ENCODE measurements at regions not wholly inside any gene's neighbourhood (a gene's known extent, or its start where the extent isn't known, plus 50 kb on each side); places are given as distances from the start of the nearest gene placed in this dataset.
"Not testable (repeated sequence)": the region's sequence is repeated elsewhere in the genome, so short reads cannot be mapped to it uniquely, and the experiment has no call there.

DNA sequence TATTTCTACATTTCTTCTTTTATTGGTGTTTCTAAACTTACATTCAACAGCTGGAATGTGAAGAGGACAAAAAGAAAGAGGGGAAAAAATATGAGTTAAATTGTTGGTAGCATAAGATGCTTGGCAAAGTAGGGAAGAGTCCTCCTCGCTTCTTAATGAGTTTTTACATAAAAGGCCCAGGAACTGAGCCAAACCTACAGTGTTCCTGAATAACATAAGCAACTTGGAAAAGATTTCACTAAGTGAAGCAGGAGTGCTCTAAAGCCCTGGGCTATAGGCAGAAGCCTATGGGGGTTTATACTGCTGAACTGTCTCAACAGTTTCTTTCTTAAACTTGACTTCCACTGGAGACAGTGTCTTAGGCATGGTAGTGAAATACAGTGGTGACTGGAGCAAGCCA, 115.0 kb upstream of the USP25 start:
- DNase-seq (ENCODE audit: low spot score): no peak

DNA sequence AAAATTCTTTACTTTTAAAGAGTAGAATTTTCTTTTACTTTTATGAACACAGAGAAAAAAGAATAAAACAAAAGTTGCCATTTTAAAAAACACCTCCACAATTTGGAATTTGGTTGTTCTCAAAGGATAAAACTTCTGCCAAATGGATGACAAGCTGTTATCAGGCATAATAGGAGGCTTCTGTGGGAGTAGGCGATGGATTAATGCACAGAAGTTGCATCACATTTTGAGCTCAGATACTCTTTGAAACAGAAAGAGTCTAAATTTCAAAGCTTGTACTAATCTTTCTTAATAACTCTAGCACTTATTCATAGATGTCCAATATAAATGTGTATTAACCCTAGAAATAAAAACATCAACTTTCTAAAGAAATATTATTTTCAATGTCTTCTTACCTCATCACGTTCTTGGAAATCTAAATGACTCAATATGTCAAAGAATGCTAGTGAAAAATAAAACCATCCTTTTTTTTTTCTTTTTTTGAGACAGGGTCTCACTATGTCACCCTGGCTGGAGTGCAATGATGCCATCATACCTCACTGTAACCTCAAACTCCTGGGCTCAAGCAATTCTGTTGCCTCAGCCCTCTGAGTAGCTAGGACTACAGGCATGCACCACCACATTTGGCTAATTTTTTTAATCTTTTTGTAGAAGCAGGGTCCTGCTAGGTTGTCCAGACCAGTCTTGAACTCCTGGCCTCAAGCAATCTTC, 112.8 kb upstream of the USP25 start:
- DNase-seq (ENCODE audit: low spot score): no peak

DNA sequence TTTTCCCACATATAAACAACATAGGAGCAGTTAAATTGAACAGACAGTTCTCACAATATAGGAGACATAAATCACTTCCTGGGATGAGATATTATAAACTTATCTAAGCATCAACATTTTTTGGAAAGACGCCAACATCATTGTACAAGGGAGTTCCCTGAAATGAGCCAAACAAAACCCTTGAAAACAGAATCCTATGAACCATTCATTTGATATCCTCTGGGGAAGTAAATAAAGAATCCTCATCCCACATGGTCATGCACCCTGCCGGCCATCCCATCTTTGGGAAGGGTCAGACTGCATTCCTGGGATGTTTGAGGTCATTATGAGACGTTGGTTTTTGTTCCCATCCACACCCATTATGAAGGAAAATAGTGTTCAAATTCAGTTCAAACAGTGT, 111.8 kb upstream of the USP25 start:
- DNase-seq (ENCODE audit: low spot score): peak; percentile 19

DNA sequence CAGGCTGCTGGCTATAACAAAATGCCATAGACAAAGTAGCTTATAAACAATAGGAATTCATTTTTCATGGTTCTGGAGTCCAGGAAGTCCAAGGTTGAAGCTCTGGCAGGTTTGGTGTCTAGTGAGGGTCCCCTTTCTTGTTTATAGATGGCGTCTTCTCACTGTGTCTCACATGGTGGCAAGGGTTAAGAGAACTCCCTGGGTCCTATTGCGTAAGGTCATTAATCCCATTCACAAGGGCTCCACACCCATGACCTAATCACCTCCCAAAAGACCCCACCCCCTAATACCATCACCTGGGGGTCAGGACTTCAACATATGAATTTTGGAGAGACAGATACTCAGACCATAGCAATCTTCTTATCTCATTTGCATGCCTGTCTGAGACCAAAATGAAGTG, 108.9 kb upstream of the USP25 start:
- DNase-seq (ENCODE audit: low spot score): no peak

DNA sequence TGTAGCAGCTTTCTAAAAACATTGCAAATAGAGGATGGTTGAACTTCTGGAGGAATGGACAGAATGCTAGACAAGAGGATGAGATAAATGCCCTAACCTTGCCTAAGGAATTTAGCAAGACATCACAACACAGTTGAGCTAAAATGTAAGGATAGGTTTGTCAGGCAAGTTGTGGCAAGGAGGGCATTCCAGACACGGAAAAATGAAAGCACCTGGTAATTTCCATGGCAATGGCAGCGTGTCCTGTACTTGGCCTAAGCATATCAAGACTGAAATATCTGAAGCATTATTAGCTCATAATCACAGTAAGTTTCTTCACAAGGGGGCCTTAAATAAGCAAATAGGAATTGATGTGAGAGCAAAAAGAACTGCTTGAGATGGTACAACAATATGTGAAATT, 105.1 kb upstream of the USP25 start:
- DNase-seq (ENCODE audit: low spot score): no peak

DNA sequence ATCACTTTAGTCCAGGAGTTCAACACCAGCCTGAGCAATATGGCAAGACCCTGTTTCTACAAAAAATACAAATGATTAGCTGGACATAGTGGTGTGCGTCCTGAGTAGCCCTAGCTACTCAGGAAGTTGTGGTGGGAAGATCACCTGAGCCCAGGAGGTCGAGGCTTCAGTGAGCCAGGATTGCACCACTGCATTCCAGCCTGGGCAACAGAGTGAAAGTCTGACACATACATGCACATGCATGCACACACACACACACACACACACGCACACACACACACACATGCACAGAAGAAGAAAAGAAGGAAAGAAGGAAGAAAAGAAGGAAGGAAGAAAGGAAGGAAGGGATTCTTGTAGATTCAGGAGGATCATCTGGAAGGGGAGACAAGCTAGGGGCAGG, 104.4 kb upstream of the USP25 start:
- no peak for DNase-seq (ENCODE audit: low spot score)

DNA sequence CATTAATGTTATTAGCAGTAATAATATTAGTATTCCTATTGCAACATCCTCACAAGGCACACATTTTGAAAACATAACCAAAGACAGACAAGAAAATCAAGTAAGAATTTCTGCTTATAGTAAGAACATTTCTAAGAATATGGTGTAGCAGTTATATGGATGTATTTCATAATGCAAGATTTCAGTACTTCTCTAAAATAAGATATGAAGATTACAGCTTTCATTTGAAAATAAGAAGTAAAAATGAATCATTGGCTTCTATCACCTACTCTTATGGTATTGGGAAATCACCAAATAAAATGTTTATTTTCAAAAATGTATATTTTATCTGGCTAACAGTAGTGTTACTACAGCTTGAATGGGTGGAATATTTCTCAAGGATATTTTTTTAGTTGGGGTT, 103.8 kb upstream of the USP25 start:
- no peak for DNase-seq (ENCODE audit: low spot score)

DNA sequence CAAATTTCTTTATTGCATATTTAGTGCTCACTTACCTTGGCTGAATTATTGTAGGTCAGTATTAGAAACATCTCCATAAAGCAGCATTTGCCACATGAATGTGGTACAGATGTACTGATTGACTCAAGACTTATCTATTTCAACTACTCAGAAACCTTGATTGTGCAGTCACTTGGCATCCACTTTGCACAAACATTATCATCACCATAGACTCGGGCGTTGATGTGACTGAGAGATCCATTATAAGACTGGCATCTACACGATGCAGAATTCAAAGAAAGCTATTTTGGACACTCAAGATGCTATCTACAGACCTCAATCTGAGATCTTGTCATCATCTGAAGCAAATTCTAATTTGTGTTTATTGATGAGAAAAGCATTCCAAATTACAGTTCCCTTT, 102.8 kb upstream of the USP25 start:
- no peak for DNase-seq (ENCODE audit: low spot score)

DNA sequence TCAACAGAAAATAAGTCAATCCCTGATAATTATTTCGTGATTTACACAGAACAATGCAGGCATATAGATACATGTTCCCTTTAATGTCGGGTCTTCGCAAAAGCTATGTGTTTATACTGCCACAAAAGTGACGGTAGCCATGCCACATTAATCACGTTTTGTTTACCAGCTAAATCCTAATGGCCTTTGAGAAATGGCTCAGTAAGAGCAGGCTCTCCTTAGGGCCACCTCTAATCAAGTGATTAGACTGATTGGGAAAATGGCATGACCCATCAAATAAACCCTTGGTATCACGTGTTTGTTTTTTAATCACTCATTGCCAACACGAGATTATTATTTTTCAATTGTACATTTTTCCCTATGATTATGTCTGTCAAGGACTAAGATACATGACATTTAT, 102.0 kb upstream of the USP25 start:
- no peak for DNase-seq (ENCODE audit: low spot score)

DNA sequence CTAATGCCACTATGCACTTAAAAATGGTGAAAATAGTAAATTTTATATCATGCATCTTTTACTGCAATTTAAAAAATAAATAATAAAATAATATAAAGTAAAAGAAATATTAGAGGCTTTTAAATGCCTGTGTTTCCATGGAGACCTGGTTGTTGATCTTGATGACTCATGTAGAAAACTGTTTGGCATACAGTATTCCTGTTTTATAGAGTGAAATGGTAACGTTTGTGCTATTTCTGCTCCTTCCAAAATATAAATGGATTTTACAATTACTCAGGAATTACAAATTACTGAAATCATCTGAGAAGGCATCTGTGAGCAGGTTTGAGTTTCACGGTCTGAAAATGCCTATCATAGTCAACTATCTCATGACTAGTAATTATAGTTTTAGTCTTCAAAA, 98.4 kb upstream of the USP25 start:
- DNase-seq (ENCODE audit: low spot score): no peak

DNA sequence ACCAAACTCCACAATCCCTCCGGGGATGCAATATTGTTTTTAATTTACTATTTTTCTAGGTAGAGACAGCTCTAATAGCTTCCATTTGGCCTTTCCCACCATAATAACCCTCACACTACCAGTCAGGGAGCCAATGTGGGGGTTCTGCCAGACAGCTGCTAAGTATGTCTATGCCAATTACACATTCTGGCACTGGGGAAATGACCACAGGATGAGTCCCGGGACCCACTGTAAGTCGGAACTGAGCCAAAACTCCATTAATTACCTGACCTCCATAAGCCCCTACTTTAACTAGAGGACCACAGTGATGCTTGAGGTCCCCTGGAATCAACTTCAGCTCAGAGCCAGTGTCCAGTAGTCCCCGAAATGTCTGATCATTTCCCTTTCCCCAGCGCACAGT, 95.2 kb upstream of the USP25 start:
- DNase-seq (ENCODE audit: low spot score): not testable (repeated sequence)

DNA sequence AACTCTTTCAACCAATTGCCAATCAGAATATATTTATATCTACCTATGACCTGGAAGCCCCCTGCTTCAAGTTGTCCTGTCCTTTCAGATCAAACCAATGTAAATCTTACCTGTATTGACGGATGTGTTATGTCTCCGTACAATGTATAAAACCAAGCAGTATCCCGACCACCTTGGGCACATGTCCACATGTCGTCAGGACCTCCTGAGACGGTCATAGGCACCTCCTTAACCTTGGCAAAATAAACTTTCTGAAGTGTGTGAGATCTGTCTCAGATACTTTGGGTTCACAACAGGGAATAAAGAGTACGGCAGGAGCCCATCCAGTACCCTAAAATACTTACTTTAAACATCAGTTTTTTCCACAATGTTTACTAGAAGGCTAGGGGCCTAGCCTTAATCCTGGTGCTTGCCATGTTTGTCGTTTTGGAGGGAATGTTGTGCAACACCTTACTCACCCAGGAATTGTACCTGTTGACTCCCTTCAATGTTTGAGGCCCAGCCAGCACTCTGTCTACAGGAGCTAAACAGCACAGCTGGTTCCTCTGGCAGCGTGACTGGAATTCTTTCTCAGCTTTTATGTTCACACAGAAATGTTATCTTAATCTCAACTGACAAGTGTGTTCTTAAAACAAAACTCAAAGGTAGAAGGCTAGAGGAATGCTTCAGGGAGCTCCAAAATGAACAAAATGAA, 90.8 kb upstream of the USP25 start:
- no peak for DNase-seq (ENCODE audit: low spot score)

DNA sequence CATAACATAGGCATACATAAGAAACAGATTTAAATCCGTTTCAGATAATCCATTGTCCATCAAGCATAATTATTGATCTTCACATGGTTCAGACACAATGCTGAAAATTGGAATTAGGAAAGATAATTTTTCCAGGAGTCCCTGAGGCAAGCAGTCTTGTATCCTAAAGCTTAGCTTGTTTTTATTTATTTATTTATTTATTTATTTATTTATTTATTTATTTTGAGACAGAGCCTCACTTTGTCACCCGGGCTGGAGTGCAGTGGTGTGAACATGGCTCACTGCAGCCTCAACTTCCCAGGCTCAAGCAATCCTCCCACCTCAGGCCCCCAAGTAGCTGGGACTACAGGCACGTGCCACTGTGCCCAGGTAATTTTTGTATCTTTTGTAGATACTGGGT, 89.7 kb upstream of the USP25 start:
- not testable (repeated sequence) for DNase-seq (ENCODE audit: low spot score)

DNA sequence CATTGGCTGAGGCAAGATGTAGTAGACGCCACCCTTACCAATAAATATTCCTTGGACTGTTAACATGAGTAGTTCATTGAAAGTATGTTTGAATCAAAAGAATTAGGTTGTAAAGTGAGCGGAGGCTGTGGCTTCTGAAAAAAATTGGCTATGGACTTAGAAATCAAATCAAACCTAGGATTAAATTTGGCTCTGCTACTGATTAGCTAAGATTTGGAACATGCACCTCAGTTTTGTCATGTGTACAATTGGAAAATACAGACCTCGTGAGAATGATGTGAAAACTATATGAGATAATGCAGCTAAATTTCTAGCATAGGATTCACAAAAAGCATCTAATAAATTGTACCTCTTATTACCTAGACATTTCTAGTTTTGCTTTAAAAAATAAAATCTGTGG, 85.3 kb upstream of the USP25 start:
- DNase-seq (ENCODE audit: low spot score): no peak

DNA sequence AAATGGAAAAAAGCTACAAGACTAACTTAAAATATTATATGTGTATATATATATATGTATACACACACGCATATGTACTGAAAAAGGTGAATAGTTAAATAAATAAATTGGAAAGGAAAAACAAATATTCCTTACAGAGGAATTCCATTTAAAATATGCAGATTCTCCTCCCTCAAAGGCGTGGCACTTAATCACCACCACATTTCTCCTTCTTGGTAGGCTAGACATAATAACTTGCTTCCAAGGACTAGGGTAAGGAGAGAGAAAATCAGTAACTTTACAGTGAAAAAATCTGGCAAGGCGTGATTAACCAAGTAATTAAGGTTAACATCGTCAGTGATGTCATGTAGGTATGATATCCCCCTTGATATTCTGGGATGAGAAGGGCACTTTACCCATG, 84.0 kb upstream of the USP25 start:
- DNase-seq (ENCODE audit: low spot score): no peak

DNA sequence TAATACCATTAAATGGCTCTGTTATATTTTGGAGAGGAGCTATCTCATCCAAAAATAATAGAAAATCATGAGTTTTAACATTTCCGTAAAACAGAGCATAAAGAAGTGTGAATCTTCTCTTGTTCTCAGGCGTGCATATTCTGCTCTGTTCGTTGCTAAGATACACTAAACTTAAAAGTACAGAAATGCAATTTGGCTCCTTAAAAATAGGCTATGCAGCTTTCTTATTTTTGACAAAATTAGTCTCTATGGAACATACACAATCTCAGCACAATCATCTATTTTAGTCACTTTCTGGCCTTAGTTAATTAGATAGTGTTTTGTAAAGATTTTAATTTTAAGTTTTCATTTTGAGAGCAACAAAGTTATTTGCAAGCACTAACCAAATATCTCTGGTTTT, 79.0 kb upstream of the USP25 start:
- DNase-seq (ENCODE audit: low spot score): no peak

DNA sequence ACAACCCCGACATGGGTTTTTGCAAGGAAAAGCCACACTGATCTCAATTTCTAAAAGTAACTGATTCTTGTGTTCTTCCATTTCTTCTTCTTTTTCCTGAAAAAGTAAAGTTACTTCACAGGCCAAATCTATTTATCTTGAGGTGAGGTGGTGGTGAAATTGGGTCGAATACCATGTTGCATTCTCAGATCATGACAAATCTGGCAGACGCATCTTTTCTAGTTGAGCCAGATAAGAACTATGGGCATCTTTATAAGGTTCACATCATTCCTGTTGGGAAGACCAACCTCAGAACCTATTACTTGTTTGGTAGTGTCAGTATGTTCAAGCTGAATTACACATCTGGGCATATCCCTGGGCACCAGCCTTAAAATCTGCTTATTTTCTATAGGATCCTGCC, 78.6 kb upstream of the USP25 start:
- no peak for DNase-seq (ENCODE audit: low spot score)

DNA sequence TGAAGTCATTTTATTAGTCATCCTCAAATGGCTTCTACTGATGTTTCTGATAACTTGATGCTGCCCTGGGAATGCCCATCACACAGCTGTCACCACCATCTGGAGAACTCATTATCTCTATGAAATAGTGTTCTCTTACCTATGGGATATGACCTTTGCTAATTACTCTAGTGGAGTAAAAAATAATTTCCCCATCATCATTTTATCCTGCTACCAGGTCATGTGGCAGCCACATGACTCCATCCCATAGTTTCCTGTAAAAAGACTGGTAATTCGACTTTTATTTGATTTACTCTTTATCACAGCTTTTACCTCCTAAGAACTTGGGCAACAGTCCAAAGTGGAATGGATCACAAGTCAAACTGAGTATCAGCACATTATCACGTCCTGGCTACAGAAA, 76.1 kb upstream of the USP25 start:
- DNase-seq (ENCODE audit: low spot score): no peak

DNA sequence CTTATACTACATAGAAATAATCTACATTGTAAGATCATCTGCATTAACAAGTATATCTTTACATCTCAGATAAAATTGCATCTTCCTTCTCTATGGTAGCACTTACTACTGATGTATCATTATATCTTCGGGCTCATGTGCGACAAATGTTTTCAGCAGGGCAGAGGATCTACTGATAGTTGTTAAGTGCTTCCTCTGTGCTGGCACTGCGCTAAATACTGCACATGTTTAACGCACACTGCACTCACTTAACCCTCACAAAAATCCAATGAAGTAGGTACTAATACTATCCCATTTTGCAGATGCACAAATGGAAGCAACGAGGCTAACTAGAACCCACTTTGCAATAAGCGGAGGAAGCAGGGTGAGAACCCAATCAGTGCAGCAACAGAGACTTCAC, 75.6 kb upstream of the USP25 start:
- no peak for DNase-seq (ENCODE audit: low spot score)

DNA sequence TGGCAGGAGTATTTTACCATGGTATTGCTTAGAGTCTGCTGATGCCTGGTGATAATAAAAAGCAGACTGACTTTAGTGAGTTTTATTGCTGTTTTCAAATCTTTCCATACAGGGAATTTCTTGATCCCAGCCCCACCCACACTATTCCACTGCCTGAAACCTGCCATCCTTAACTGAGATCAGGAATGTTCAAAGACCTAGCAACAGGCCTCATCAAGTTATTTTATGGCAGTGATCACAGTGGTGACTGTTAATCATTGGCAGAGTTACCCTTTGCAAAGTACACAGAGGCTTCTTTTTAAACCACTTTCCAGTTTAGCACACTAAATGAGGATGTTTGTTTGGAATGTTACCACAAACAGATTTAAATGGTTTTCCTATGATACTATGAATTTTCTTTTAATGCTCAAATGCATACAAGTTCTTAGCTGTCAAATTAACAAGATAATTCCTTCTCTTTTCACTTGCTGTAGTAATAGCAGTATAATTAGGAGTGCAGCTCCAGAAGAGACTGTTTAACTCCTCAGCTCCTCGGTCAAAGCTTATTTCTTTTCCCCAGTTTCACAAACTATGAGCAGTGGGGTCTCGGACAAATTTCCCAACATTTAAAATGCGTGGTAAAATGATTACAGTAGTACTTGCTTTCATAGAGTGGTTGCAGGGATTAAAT, 69.9 kb upstream of the USP25 start:
- DNase-seq (ENCODE audit: low spot score): peak; percentile 74

DNA sequence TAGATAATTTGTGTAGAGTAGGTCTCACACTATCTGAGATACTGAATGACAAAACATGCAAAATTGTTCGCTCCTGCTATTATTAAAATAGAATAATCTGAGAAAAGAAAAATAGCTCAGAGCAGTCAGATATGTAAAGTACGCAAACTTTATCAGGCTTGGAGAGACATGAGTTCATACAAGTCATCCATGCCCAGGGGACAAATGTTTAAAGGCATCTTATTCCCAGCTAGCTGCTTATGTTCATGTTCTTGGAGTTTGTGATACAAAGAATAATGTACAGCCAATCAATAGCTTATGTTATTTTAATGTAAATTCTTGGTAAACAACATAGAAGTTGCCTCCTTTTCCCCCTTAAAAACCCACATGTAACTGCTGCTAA, 69.4 kb upstream of the USP25 start:
- DNase-seq (ENCODE audit: low spot score): no peak

DNA sequence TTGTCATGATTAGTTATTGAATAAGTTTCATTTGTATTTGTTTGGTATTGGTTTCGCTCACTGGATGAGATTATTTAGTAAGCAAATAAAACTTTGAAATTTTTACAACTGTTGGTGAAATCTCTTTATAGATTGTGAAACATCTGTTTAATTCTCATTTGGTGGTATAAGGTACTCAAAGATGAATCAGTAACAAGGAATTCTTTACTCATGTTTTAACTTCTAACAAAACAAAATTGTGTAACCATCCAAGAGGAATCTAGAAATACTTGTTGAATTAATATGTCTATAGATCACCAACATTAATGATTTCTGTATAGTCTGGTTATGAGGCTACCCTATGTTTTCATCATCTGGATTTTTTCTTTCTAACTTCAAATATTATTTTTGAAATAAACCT, 62.8 kb upstream of the USP25 start:
- DNase-seq (ENCODE audit: low spot score): no peak

DNA sequence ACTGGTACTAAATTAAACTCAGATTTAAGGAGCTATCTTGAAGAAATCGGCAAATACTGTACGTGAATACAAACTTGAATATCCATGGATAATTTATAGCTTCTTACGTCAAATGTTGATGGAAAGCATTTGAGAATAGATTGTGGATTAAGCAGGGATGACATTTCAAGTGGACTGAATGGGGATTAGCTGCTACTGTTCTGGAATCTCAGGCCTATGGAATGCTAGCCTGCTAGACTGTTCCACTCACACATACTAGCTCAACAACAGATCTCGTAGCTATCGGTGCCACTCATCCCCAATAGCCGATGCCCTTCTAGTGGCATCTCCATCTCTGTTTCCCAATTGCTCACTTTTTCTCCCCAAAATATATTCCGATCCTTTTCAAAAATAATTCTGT, 62.0 kb upstream of the USP25 start:
- DNase-seq (ENCODE audit: low spot score): no peak

DNA sequence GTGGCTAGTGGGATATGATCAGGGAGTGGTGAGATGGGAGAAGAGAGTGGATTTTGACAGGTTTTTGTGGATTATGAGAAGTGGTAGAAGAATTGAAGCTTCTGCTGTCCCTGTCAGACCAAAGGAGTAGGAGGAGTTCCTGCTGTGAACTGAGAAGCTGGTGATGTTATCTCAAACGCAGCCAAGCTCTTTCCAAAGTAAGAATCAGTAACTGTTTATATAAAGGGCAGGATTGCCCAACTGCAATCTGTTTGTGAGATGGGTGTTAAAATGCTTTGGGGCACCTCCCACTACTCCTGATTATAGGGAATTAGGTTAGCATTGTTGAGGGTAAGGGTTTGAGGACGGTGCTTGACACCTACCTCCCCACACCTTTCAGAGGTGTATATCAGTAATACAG, 60.5 kb upstream of the USP25 start:
- no peak for DNase-seq (ENCODE audit: low spot score)
